ENCODE measurements at regions not wholly inside any gene's neighbourhood (a gene's known extent, or its start where the extent isn't known, plus 50 kb on each side); places are given as distances from the start of the nearest gene placed in this dataset.

DNA sequence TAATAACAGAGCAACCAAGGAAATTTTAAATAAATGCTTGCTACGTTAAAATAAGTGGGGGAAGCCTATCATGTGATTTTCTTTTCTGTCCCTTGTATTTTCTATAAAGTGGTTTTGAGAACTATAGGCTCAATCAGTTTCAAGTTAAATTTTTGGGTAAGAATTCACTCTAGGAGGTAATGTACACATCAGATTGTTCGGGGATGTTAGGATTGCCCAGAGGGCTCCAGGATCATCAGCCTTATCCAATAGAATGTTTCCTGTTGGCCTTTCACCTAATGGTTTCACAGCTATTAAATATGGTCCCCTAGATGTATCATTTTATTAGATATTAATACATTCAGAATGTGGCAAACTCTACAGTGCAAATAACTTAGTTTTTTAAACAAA lies 438.4 kb upstream of the NPVF start:
- ChIA-PET CTCF (no interaction called here), POLR2A (ENCODE audit: low non-redundant PET) (no interaction called here)
- Histone ChIP-seq H3K4me3 (ENCODE audit: low read depth, low read length, poor library complexity, severe bottlenecking) (no peak overlapping the region), H3K4me1 (ENCODE audit: insufficient read depth, low read length, poor library complexity, severe bottlenecking) (peaks cover 14% of the 10 kb centered on the region), H3K9me3 (ENCODE audit: low read depth, low read length, poor library complexity, severe bottlenecking) (no peaks in the 10 kb centered on the region), H3K27me3 (replicated peaks; ENCODE audit: insufficient read depth, low read depth, low read length, poor library complexity) (peaks cover 12% of the 10 kb centered on the region), H3K36me3 (ENCODE audit: insufficient read depth, low read length, poor library complexity, severe bottlenecking) (no peaks in the 10 kb centered on the region), H3K27ac (ENCODE audit: low read depth, low read length, poor library complexity, severe bottlenecking) (no peak overlapping the region)
- no peak for TF ChIP-seq EZH2 (IDR thresholded peaks at IDR 0.05; ENCODE audit: borderline replicate concordance, low read depth, low read length, poor library complexity, severe bottlenecking)
- TF ChIP-seq, protein P1, sequence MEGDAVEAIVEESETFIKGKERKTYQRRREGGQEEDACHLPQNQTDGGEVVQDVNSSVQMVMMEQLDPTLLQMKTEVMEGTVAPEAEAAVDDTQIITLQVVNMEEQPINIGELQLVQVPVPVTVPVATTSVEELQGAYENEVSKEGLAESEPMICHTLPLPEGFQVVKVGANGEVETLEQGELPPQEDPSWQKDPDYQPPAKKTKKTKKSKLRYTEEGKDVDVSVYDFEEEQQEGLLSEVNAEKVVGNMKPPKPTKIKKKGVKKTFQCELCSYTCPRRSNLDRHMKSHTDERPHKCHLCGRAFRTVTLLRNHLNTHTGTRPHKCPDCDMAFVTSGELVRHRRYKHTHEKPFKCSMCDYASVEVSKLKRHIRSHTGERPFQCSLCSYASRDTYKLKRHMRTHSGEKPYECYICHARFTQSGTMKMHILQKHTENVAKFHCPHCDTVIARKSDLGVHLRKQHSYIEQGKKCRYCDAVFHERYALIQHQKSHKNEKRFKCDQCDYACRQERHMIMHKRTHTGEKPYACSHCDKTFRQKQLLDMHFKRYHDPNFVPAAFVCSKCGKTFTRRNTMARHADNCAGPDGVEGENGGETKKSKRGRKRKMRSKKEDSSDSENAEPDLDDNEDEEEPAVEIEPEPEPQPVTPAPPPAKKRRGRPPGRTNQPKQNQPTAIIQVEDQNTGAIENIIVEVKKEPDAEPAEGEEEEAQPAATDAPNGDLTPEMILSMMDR (conservative IDR thresholded peaks at IDR 0.05; ENCODE audit: low read depth, low read length): no peak
- no TSS peak for BruUV-seq (replicated peaks)
- intact Hi-C loops (cut with micrococcal nuclease; ENCODE audit: unreplicated experiment): no loop called here
- DNase-seq (ENCODE audit: low spot score): no peak

DNA sequence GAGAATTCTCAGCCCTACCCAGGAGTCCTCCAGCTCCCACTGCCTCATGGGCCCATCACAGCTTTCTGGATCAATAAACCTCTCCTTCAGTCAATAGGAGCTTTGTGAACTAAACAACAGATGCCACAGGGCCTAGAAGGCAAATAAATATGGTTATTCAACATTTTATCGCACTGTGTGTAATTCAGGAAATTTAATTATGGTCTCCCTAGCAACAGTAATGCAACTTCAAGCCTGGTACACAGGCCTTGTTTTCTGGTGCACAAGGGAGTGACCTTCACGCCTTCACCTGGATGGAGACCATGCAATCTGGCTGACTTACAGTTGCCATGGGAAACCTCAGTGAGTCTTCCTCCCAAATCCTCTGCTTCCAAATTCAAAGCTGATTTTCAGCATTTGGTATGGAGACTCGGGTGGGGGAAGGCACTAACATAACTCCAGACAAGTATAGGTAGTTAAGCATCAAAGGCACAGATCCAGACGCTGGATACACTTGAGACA lies 441.0 kb upstream of the NPVF start:
- TF ChIP-seq EZH2 (IDR thresholded peaks at IDR 0.05; ENCODE audit: borderline replicate concordance, low read depth, low read length, poor library complexity, severe bottlenecking): no peak
- TF ChIP-seq, protein P1 (conservative IDR thresholded peaks at IDR 0.05; ENCODE audit: low read depth, low read length): no peak
- intact Hi-C loops (cut with micrococcal nuclease; ENCODE audit: unreplicated experiment): no loop called here
- CTCF ChIA-PET: no interaction called here

DNA sequence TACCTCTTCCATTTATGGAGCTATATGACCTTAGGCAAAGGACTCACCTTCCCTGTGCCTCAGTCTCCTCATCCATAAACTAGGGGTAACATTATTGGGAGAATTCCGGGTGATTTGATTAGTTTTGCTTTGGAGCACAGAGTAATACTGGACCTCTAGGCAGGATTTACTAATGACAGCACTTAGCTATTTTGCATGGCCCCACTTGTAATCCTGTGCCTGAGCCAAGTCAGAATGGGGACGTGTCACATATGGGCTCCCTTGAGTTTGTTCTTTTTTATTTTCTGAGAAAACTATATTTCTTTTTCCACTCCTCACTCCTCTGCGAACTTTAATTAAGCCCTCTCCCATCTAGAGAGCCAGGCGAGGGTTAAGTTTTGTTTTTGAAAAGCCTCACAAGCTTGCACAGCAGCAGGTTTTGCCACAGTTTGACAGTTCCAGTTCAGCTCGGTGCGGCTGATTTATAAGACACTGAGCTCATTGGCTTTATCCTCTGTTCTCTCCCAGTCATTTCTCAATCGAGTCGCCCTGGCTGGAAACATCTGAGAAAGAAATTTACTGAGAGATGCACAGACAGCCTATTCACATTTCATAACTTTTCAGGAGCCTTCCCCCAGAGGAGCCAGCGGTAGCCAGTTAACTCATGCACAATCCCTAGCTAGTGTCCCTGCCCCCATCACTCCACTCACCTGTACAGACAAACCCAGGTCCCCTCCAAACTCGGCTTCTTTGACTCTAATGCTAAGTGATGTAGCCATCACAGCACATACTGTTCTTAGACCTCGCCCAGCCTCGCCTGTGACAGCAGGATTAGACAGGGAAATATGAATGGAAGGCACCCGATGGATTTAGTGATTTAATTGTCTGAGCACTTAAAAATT lies 441.9 kb upstream of the NPVF start:
- H3K4me1 ChIP-seq (ENCODE audit: insufficient read depth, low read length, poor library complexity, severe bottlenecking): peaks cover 3% of the 10 kb centered on the region
- H3K36me3 ChIP-seq (ENCODE audit: insufficient read depth, low read length, poor library complexity, severe bottlenecking): no peaks in the 10 kb centered on the region
- peak; percentile 21 for DNase-seq (ENCODE audit: low spot score)
- POLR2A ChIA-PET (ENCODE audit: low non-redundant PET): no interaction called here
- intact Hi-C loops (cut with micrococcal nuclease; ENCODE audit: unreplicated experiment): no loop called here
- TF ChIP-seq, protein P1 (conservative IDR thresholded peaks at IDR 0.05; ENCODE audit: low read depth, low read length): no peak
- TF ChIP-seq EZH2 (IDR thresholded peaks at IDR 0.05; ENCODE audit: borderline replicate concordance, low read depth, low read length, poor library complexity, severe bottlenecking): no peak
- BruUV-seq (replicated peaks): no TSS peak
- no peak overlapping the region for H3K27ac ChIP-seq (ENCODE audit: low read depth, low read length, poor library complexity, severe bottlenecking)
- H3K4me3 ChIP-seq (ENCODE audit: low read depth, low read length, poor library complexity, severe bottlenecking): no peak overlapping the region
- no peaks in the 10 kb centered on the region for H3K9me3 ChIP-seq (ENCODE audit: low read depth, low read length, poor library complexity, severe bottlenecking)
- CTCF ChIA-PET: no interaction called here
- peaks cover 2% of the 10 kb centered on the region for H3K27me3 ChIP-seq (replicated peaks; ENCODE audit: insufficient read depth, low read depth, low read length, poor library complexity)

More for the DNA sequence above, 441.0 kb upstream of the NPVF start:
- POLR2A ChIA-PET (ENCODE audit: low non-redundant PET): no interaction called here
- H3K4me1 ChIP-seq (ENCODE audit: insufficient read depth, low read length, poor library complexity, severe bottlenecking): peaks cover 3% of the 10 kb centered on the region
- H3K27ac ChIP-seq (ENCODE audit: low read depth, low read length, poor library complexity, severe bottlenecking): no peak overlapping the region
- H3K27me3 ChIP-seq (replicated peaks; ENCODE audit: insufficient read depth, low read depth, low read length, poor library complexity): peaks cover 4% of the 10 kb centered on the region
- no TSS peak for BruUV-seq (replicated peaks)
- H3K36me3 ChIP-seq (ENCODE audit: insufficient read depth, low read length, poor library complexity, severe bottlenecking): no peaks in the 10 kb centered on the region
- no peaks in the 10 kb centered on the region for H3K9me3 ChIP-seq (ENCODE audit: low read depth, low read length, poor library complexity, severe bottlenecking)
- DNase-seq (ENCODE audit: low spot score): no peak
- H3K4me3 ChIP-seq (ENCODE audit: low read depth, low read length, poor library complexity, severe bottlenecking): no peak overlapping the region
